GM12874 (cell line): ENCODE measurements at regions not wholly inside any gene's neighbourhood (a gene's known extent, or its start where the extent isn't known, plus 50 kb on each side); places are given as distances from the start of the nearest gene placed in this dataset.

Source experiments
- TF ChIP-seq, protein P1 (sequence below): IDR thresholded peaks from 2 replicates; pipeline ENCODE4 v1.5.1; 2011; ENCODE audit warnings: low read depth, mild to moderate bottlenecking, control low read depth, low read length, moderate library complexity; ENCODE audit not compliant: insufficient read depth

DNA sequence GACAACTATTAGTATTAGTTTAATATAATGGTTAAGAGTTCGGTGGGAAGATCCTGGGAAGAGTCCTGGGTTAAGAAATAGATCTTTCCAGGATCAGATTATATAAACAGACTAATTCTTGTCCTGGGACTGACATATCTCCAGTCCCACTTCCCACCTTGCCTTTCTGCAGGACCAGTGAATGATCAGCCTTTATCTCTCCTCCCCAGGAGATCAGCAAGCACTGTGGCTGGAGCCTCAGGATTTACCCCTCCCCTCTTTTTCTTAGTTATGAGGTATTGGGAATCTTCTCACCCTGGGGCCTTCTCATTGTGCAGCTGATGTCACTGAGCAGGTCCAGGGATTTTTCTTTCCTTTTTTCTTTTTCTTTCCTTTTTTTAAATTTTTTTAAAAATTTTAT lies 135.7 kb upstream of the UMPS start:
- TF ChIP-seq, protein P1, sequence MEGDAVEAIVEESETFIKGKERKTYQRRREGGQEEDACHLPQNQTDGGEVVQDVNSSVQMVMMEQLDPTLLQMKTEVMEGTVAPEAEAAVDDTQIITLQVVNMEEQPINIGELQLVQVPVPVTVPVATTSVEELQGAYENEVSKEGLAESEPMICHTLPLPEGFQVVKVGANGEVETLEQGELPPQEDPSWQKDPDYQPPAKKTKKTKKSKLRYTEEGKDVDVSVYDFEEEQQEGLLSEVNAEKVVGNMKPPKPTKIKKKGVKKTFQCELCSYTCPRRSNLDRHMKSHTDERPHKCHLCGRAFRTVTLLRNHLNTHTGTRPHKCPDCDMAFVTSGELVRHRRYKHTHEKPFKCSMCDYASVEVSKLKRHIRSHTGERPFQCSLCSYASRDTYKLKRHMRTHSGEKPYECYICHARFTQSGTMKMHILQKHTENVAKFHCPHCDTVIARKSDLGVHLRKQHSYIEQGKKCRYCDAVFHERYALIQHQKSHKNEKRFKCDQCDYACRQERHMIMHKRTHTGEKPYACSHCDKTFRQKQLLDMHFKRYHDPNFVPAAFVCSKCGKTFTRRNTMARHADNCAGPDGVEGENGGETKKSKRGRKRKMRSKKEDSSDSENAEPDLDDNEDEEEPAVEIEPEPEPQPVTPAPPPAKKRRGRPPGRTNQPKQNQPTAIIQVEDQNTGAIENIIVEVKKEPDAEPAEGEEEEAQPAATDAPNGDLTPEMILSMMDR, result no peak

DNA sequence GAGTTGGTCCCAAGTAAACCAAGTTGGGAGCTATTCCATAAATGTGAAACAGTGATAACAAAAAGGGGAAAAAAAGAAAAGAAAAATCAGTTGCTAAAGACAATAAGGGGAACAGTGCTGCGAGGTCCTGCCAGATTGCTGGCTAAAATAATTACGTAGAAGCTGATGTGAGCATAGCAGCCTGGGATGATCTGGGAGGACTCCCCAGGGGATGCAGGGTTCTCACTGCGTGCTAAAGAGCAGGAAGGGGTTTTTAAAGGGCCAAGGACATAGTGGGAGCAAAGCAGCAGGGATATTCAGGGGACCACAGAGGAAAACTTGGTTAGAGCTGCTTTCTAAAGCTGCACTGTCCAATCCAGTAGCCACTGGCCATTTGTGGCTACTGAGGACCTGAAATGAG lies 133.0 kb upstream of the UMPS start:
- TF ChIP-seq, protein P1, result no peak

DNA sequence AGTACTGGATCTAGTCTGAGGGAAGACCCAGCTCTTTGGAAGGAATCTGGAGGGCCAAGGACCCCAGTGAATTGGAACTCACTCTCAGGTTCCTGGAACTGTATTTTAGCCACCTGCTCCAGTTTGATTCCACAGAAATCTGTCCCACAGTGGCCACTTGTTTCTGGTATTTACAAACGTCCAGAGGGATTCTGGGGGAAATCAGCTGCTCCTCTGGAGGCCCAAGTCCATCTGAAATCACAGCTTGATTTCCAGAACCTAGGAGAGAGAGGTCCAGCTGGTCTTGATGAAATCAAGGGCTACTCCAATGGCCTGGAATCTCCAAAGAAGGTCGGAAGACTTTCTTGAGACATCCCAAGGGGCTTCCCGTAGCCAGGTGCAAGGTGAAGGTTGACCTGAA lies 132.3 kb upstream of the UMPS start:
- TF ChIP-seq, protein P1, result no peak

DNA sequence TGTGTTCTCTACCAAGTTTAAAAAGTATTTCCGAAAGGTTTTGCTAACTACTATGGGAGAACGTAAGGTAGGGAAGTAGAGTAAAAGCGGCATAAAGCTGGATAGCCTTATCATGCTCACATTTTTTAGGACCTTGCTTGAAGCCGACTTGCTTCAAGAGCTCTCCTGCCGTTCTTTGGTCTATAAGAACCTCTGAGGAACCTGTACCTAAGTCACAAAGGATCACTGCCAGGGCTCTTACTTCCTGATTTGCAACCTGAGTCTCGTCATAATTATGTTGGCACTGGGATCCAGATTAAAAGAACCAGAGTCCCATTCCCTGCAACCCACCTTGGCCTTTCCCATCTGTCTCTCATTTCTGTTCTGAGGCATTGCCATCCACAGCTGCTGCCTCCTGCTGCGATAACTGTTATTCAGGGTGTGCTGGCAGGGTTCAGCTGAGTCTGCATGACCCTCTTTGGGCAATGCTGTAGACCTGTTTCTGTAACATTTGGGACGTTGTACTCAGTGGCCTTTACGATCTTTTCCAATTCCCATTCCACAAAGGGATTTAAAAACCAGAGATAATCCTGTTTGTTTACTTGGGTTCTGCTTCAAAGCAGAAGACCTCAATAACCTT lies 131.0 kb upstream of the UMPS start:
- TF ChIP-seq, protein P1, result no peak

DNA sequence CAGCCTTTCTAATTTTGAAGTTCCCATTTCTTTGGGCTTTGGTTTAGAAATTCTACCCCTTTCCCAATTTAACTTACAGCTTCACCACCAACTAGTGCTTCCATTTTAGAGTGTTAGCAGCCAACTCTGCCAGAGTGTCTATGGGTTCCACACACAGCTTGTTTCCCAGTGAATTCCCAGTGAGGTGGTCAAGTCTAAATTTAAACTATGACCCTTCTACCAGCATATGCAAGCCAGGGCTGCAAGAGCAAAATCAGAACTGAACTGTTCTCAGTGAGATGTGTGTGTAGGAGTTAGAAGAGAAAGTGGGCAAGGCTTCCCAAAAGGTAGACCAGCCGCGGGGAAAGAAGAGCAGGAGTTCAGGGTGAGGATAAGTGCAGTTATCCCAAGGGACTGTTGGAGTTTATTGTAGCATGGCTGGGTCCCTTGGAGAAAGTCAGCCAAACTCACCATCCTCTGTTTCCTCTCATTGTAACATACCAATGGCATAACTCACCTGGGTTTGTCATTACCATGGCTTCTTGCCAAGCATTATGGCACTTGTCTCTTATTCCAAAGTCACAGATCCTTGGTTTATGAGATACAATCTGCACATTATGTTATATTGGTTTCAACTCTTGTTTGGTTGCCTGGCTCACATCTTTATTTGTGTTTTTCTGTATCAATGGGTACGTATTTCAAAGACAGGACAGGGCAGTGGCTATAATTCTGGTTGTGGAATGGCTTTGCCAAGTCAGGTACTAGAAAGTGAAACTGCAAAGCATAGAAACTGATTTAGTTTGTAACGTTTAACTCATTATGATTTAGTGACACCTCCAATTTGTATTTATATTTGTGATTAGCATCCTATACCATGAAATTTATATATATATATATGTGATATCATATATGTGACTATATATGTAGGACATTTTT lies 130.2 kb upstream of the UMPS start:
- TF ChIP-seq, protein P1, result no peak

DNA sequence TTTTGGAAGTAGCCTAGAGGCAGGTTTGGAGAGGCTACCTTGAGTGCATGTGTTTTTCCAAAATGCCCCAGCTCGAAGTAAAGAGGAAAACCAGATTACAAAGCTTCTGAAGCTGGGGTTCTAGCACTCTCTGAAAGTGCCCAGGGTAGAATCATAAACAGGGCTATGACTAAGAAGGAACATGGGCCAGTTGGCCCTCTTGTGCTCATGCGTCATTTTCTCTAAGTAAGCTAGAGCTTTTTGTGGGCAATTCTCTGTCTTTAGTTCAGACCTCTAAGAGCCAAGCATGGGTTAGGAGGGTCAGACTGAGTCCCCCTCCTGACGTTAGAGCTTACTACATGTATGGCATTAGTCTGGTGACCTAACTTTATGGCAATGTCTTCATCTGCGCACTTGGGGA lies 129.5 kb upstream of the UMPS start:
- TF ChIP-seq, protein P1, result no peak

DNA sequence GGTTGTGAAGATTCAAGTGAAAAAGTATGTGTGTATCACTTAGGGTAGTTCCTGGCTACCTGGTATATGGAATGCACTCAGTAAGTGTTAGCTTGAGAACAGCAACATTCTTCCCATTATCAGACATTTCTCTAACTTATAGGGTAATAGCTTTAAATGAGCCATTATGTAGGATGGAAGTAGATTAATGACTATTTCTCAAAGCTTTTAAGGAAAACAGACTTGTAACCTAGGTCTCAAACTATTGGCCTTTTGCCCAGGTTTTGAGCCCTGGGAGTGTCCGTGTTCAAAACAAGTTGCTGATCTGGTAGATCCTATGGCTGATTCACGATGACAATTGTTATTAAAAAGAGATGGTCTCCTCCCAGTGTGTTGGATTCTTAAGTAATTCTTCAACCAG lies 129.1 kb upstream of the UMPS start:
- TF ChIP-seq, protein P1, result no peak
